ENCODE measurements at regions not wholly inside any gene's neighbourhood (a gene's known extent, or its start where the extent isn't known, plus 50 kb on each side); places are given as distances from the start of the nearest gene placed in this dataset.
"Not testable (repeated sequence)": the region's sequence is repeated elsewhere in the genome, so short reads cannot be mapped to it uniquely, and the experiment has no call there.

DNA sequence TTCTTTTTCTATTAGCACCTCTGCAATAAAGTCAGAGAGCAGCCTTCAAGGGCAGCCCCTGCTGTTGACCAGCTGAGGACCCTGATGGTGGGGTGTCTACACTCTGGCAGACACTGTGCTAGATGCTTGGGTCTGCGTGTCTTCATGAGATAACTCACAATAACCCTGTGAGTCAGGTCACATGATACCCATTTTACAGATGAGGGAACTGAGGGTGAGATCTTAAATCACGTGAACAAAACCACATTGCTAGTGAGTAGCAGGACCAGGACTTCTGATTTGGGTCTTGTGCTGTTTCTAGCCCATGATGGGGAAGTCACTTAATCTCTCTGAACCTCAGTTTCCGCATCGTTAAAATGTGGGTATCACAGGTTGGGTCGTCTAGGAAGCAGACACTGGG lies 118.5 kb upstream of the LIPC start:
- H3K27me3 Mint-ChIP-seq (ENCODE audit: low read depth): no peaks in the 10 kb centered on the region
- H3K36me3 Mint-ChIP-seq (ENCODE audit: low read depth): no peaks in the 10 kb centered on the region
- H3K4me1 Mint-ChIP-seq (ENCODE audit: low read depth): peaks cover 26% of the 10 kb centered on the region
- no peak for DNase-seq (ENCODE audit: low spot score)
- peak overlapping the region; percentile 22 for H3K27ac Mint-ChIP-seq
- no peak overlapping the region for H3K4me3 Mint-ChIP-seq
- H3K9me3 Mint-ChIP-seq: peaks cover 13% of the 10 kb centered on the region

DNA sequence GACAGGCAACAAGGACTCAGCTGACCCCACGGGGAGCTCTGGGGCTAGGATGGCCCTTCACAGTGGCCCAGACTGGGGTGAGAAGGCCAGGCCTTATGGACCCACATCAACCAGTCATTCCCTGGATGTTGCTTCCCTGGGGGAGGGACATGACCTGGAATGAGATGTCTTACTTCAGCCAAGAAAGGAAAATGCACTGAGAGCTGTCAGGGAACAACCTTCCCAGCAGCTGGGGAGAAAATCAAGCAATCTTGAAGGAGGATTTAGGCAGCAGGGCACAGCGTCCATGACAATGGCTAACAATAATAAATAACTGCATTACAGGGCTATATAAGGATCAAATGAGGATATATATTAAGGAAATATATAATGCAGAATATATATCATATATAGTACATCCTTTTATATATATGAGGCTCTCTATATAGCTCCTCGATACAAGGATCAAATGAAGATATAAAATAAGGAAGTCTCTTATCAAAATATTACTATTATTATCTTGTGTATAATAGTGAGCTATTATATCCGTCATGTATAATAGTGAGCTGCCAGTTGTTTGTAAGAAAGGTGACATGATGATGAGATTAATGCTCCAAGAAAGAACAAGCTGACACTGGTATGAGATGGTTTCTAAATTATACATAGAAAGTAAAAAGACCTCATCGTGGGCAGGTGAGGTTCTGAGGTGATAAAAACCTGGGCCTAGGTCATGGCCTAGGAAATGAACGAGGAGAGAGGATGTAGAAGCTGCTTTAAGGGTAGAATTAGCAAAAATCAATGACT lies 117.8 kb upstream of the LIPC start:
- Mint-ChIP-seq H3K9me3 (peaks cover 13% of the 10 kb centered on the region), H3K4me3 (peak overlapping the region; percentile 27), H3K27me3 (ENCODE audit: low read depth) (no peaks in the 10 kb centered on the region), H3K27ac (peak overlapping the region; percentile 88), H3K4me1 (ENCODE audit: low read depth) (peaks cover 26% of the 10 kb centered on the region), H3K36me3 (ENCODE audit: low read depth) (no peaks in the 10 kb centered on the region)
- DNase-seq (ENCODE audit: low spot score): no peak

DNA sequence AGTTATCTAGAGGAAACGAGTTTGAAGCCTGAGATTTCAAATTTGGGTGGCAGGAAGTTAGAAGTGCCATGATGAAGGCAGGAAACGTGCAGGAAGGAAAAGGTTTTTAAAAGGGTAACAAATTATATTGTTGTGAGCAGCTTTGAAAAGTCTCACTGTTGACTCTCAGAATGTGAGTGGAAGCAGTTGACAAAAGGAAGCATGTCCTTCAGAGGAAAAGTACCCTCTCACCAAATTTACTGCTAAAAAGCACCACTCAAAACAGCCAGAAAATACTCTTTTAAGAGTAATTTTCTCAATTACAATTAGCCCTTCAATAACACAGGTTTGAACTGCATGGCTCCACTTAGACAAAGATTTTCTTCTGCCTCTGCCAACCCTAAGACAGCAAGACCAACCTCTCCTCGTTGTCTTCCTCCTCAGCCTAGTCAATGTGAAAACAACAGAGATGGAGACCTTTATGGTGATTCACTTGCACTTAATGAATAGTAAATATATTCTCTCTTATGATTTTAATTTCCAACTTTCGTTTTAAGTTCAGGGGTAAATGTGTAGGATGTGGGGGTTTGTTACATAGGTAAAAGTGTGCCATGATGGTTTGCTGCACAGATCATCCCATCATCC lies 117.1 kb upstream of the LIPC start:
- H3K4me3 Mint-ChIP-seq: peak overlapping the region; percentile 27
- H3K9me3 Mint-ChIP-seq: peaks cover 13% of the 10 kb centered on the region
- no peaks in the 10 kb centered on the region for H3K36me3 Mint-ChIP-seq (ENCODE audit: low read depth)
- peaks cover 25% of the 10 kb centered on the region for H3K4me1 Mint-ChIP-seq (ENCODE audit: low read depth)
- H3K27me3 Mint-ChIP-seq (ENCODE audit: low read depth): no peaks in the 10 kb centered on the region
- peak overlapping the region; percentile 88 for H3K27ac Mint-ChIP-seq
- DNase-seq (ENCODE audit: low spot score): no peak

DNA sequence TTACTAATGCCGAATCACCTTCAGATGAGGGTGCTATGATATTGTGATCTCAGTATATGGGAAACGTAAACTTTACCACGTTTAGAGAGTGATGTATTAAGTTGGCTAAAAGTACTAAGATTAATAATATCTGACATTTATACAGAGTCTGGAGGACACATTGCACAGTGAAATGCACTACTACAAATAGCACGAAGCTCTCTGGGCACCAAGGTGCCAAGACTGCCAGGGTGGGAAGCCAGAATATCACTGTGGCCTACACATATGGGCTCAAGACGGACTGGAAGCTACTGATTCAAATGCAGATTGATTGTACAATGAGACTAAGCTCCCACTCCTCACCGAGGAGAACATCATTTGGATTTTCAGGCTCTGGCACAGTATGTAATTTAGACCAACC lies 113.3 kb upstream of the LIPC start:
- H3K27ac Mint-ChIP-seq: no peak overlapping the region
- no peaks in the 10 kb centered on the region for H3K27me3 Mint-ChIP-seq (ENCODE audit: low read depth)
- no peak overlapping the region for H3K4me3 Mint-ChIP-seq
- H3K4me1 Mint-ChIP-seq (ENCODE audit: low read depth): peaks cover 21% of the 10 kb centered on the region
- DNase-seq (ENCODE audit: low spot score): no peak
- peaks cover 2% of the 10 kb centered on the region for H3K36me3 Mint-ChIP-seq (ENCODE audit: low read depth)
- H3K9me3 Mint-ChIP-seq: peaks cover 18% of the 10 kb centered on the region

DNA sequence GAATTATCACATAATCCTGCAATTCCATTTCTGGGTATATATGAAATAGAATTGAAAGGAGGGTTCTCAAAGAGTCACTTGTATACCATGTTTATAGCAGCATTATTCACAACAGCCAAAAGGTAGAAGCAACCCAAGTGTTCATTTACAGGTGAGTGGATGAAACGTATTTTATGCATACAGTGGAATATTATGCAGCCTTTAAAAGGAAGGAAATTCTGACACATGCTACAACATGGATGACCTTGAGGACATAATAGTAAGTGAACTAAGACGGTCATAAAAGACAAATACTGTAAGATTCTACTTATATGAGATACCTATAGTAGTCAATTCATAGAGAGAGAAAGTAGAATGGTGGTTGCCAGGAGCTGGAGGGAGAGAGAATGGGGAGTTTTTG lies 110.8 kb upstream of the LIPC start:
- H3K27me3 Mint-ChIP-seq (ENCODE audit: low read depth): peaks cover 10% of the 10 kb centered on the region
- no peaks in the 10 kb centered on the region for H3K4me1 Mint-ChIP-seq (ENCODE audit: low read depth)
- no peak overlapping the region for H3K4me3 Mint-ChIP-seq
- peaks cover 2% of the 10 kb centered on the region for H3K36me3 Mint-ChIP-seq (ENCODE audit: low read depth)
- H3K27ac Mint-ChIP-seq: no peak overlapping the region
- peaks cover 13% of the 10 kb centered on the region for H3K9me3 Mint-ChIP-seq
- DNase-seq (ENCODE audit: low spot score): no peak

DNA sequence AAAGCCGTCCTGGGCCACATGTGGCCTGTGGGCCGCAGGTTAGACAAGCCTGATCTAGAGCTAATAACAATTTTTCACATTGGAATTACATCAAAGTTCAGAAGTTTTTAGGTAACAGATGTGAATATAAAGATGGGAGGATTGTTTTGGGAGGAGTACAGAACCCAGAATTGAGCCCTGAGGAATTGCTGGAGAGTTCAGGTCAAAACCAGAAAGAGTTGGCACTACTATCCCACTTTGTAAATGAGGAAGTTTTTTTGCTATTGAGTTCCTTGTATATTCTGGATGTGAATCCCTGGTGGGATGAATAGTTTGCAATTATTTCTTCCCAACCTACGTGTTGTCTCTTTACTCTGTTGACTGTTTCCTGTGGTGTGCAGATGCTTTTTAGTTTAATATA lies 109.5 kb upstream of the LIPC start:
- Mint-ChIP-seq H3K4me1 (ENCODE audit: low read depth) (no peaks in the 10 kb centered on the region), H3K4me3 (no peak overlapping the region), H3K27me3 (ENCODE audit: low read depth) (peaks cover 10% of the 10 kb centered on the region), H3K27ac (no peak overlapping the region), H3K9me3 (peaks cover 9% of the 10 kb centered on the region), H3K36me3 (ENCODE audit: low read depth) (peaks cover 2% of the 10 kb centered on the region)
- no peak for DNase-seq (ENCODE audit: low spot score)

DNA sequence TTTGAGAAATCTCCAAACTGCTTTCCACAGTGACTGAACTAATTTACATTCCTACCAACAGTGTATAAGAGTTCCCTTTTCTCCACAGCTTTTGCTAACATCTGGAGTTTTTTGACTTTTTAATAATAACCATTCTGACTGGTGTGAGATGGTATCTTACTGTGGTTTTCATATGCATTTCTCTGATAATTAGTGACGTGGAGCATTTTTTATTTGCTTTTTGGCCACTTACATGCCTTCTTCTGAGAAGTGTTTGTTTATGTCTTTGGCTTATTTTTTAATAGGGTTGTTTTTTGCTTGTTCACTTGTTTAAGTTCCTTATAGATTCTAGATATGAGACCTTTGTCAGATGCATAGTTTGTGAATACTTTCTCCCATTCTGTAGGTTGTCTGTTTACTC lies 108.5 kb upstream of the LIPC start:
- H3K4me1 Mint-ChIP-seq (ENCODE audit: low read depth); H3K27ac Mint-ChIP-seq; H3K4me3 Mint-ChIP-seq; H3K36me3 Mint-ChIP-seq (ENCODE audit: low read depth); DNase-seq (ENCODE audit: low spot score); H3K27me3 Mint-ChIP-seq (ENCODE audit: low read depth): not testable (repeated sequence)
- H3K9me3 Mint-ChIP-seq: peaks cover 17% of the 10 kb centered on the region

DNA sequence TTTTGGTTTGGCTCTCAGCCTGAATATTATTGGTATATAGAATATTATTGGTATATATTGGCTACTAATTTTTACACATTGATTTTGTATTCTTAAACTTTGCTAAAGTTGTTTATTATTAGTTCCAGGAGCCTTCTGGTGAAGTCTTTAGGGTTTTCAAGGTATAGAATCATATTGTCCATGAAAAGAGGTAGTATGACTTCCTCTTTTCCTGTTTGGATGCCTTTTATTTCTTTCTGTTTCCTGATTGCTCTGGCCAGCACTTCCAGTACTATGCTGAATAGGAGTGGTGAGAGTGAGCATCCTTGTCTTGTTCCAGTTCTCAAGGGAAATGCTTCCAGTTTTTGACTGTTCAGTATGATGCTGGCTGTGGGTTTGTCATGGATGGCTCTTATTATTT lies 107.3 kb upstream of the LIPC start:
- Mint-ChIP-seq H3K27me3 (ENCODE audit: low read depth) (peaks cover 10% of the 10 kb centered on the region), H3K4me1 (ENCODE audit: low read depth) (peaks cover 3% of the 10 kb centered on the region), H3K36me3 (ENCODE audit: low read depth) (peaks cover 2% of the 10 kb centered on the region), H3K4me3 (no peak overlapping the region), H3K9me3 (peaks cover 21% of the 10 kb centered on the region), H3K27ac (no peak overlapping the region)
- no peak for DNase-seq (ENCODE audit: low spot score)

DNA sequence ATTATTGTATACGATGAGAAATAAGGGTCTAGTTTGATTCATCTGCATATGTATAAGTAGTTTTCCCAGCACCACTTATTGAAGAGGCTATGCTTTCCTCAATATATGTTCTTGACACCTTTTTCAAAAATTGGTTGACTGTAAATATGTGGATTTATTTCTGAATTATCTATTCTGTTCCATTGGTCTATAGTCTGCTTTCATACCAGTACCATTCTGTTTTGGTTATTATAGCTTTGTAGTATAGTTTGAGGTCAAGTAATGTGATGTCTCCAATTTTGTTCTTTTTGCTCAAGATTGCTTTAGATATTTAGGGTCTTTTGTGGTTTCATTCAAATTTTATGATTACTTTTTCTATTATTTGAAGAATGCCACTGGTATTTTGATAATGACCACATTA lies 103.8 kb upstream of the LIPC start:
- Mint-ChIP-seq H3K27ac (no peak overlapping the region), H3K36me3 (ENCODE audit: low read depth) (no peaks in the 10 kb centered on the region), H3K4me1 (ENCODE audit: low read depth) (peaks cover 28% of the 10 kb centered on the region), H3K9me3 (peaks cover 16% of the 10 kb centered on the region), H3K4me3 (no peak overlapping the region), H3K27me3 (ENCODE audit: low read depth) (peaks cover 10% of the 10 kb centered on the region)
- no peak for DNase-seq (ENCODE audit: low spot score)

DNA sequence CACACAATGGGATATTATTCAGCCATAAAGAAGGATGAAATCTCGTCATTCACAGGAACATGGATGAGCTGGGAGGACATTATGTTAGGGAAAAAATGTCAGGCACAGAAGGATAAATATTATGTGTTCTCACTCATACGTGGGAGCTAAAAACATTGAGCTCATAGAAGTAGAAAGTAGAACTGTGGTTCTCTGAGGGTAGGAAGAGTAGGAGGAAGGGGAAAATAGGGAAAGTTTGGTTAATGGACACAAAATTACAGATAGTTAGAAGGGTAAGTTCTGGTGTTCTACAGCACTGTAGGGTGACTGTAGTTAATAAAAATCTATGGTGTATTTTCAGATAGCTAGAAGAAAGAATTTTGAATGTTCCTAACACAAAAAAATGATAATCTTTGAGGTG lies 102.6 kb upstream of the LIPC start:
- H3K27me3 Mint-ChIP-seq (ENCODE audit: low read depth): peaks cover 10% of the 10 kb centered on the region
- no peak overlapping the region for H3K4me3 Mint-ChIP-seq
- no peak overlapping the region for H3K27ac Mint-ChIP-seq
- H3K4me1 Mint-ChIP-seq (ENCODE audit: low read depth): peaks cover 33% of the 10 kb centered on the region
- H3K9me3 Mint-ChIP-seq: peaks cover 24% of the 10 kb centered on the region
- DNase-seq (ENCODE audit: low spot score): no peak
- no peaks in the 10 kb centered on the region for H3K36me3 Mint-ChIP-seq (ENCODE audit: low read depth)

DNA sequence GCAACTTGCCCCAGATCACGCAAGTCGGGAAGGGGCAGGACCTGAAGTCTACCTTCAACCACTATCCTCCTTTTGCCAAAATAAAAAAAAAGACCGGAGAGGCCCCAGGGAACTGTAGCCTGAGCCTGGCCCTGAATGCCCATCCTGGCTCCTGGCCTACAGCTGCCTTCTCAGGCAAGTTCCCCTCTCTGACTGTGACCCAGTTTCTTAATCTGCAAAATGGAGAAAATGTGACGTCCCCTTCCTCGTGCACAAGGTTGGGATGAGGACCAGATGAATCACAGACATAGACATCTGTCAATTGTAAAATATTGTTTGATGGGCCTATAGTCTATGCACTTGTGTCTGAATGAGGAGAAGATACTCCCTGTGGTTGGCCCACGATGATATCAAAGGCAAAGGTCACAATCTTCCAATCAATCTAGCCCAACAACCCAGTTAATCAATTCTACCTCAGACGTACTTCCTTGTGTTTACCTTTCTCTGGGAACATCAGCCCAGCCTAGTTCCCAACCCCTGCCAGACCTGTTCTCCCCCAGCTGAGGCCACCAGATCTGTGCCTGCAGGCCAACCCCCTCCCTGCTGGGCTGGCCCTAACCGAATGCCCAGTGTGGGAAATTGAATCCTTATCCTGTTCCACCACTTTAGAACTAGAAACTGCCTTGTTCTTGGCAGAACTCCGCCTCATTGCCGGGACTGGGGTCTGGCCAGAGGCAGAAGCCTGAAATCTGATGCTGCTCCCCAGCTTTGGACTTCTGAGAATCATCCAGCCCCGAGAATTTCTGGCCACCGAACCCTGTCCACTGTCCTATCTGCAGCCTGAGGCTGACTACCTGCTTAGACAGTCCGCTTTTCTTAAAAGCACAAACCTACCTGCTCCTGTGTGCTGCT lies 101.8 kb upstream of the LIPC start:
- H3K27me3 Mint-ChIP-seq (ENCODE audit: low read depth): peaks cover 8% of the 10 kb centered on the region
- H3K4me3 Mint-ChIP-seq: no peak overlapping the region
- H3K4me1 Mint-ChIP-seq (ENCODE audit: low read depth): peaks cover 33% of the 10 kb centered on the region
- no peak for DNase-seq (ENCODE audit: low spot score)
- peaks cover 27% of the 10 kb centered on the region for H3K9me3 Mint-ChIP-seq
- no peaks in the 10 kb centered on the region for H3K36me3 Mint-ChIP-seq (ENCODE audit: low read depth)
- no peak overlapping the region for H3K27ac Mint-ChIP-seq

DNA sequence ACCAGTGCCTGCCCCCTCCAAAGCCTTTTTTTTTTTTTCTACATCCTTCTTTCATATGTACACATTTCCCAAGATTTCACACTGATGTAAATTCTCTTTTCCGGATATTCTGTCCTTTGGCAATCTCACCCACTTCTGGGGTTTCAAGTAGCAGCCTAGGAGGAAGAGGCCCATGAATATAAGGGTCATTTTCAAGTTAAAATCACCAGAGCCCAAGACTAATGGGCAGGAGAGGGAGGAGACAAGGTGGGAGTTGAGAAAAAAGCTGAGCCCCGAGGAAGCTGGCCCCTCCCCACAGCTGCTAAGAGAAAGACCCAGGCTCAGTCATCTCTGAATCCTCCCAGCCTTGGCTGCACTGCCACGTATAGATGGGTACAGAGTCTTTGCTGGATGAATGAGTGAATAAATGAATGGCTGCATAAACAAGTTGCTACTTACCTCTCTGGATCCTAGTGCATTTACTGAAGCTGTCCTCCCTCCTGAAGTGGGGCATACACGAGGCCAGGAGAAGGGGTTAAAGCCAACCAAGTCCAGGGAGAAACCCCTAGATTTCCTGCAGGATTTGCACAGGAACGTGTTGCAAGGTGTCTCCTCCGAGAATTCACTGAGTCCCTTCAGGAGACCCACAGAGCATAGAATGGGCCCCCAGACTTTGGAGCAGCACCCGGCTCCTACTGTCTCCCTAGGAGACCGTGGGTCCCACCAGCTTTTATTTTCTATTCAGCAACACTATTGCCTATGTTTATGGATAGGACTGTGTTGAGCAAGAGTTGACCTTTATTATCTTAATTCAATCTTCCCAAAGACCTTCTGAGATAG lies 100.8 kb upstream of the LIPC start:
- Mint-ChIP-seq H3K4me3 (peak overlapping the region; percentile 67), H3K9me3 (peaks cover 28% of the 10 kb centered on the region), H3K36me3 (ENCODE audit: low read depth) (no peaks in the 10 kb centered on the region), H3K4me1 (ENCODE audit: low read depth) (peaks cover 33% of the 10 kb centered on the region), H3K27me3 (ENCODE audit: low read depth) (peaks cover under 1% of the 10 kb centered on the region), H3K27ac (peak overlapping the region; percentile 93)
- no peak for DNase-seq (ENCODE audit: low spot score)

DNA sequence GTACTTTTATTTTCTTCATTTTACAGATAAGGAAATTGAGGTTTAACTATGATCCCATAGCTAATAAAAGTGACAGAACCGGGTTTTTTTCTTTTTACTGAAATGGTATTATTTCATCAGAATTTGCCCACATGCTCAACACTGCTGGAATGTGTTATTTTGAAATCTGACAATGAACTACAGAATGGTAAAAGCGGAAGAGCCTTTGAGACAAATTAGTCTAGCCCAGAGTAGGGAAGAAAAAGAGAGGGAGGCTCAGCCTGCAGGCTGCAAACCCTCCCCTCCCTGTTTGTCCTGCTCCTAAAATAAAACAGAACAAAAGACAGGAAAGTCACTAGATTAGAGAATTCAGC lies 100.3 kb upstream of the LIPC start:
- no peaks in the 10 kb centered on the region for H3K36me3 Mint-ChIP-seq (ENCODE audit: low read depth)
- peak overlapping the region; percentile 93 for H3K27ac Mint-ChIP-seq
- H3K27me3 Mint-ChIP-seq (ENCODE audit: low read depth): no peaks in the 10 kb centered on the region
- DNase-seq (ENCODE audit: low spot score): no peak
- peak overlapping the region; percentile 67 for H3K4me3 Mint-ChIP-seq
- H3K4me1 Mint-ChIP-seq (ENCODE audit: low read depth): peaks cover 33% of the 10 kb centered on the region
- peaks cover 28% of the 10 kb centered on the region for H3K9me3 Mint-ChIP-seq

All from T-helper 2 cell treated with Interferon-gamma antibody and Interleukin-4, amounts not matched to agents 5 μg/mL and 100 μg/mL, for 36 hours (primary cell).